GM23338 (cell line): ENCODE measurements at regions not wholly inside any gene's neighbourhood (a gene's known extent, or its start where the extent isn't known, plus 50 kb on each side); places are given as distances from the start of the nearest gene placed in this dataset.

ENCODE experiments used
- ETS1 ChIP-seq: IDR thresholded peaks from 2 replicates; pipeline ENCODE4 v1.6.1; 2016; ENCODE audit warnings: antibody characterized with exemption
- JUNB ChIP-seq: IDR thresholded peaks from one replicate; pipeline ENCODE4 v1.6.1; 2016; ENCODE audit warnings: antibody characterized with exemption; ENCODE audit not compliant: unreplicated experiment
- NANOG ChIP-seq: IDR thresholded peaks from 2 replicates; pipeline ENCODE4 v1.6.1; 2016; ENCODE audit warnings: antibody characterized with exemption, borderline replicate concordance
- POLR2AphosphoS5 ChIP-seq: IDR thresholded peaks from 2 replicates; pipeline ENCODE4 v1.6.1; 2016; ENCODE audit warnings: antibody characterized with exemption, low read depth
- REST ChIP-seq: IDR thresholded peaks from one replicate; pipeline ENCODE4 v1.6.1; 2018; ENCODE audit warnings: antibody characterized with exemption; ENCODE audit not compliant: unreplicated experiment
- STAT1 ChIP-seq: IDR thresholded peaks from one replicate; pipeline ENCODE4 v1.6.1; 2016; ENCODE audit warnings: antibody characterized with exemption; ENCODE audit not compliant: unreplicated experiment
- ZNF331 ChIP-seq: fragments of 250-450 bp; sonication (Bioruptor Pico); IDR thresholded peaks from 2 replicates; pipeline ENCODE4 v1.5.0; 2020; ENCODE audit warnings: low read depth, mild to moderate bottlenecking, moderate library complexity
- ZNF462 ChIP-seq: fragments of 250-450 bp; sonication (Bioruptor Pico); IDR thresholded peaks from 2 replicates; pipeline ENCODE4 v1.5.0; 2020; ENCODE audit warnings: mild to moderate bottlenecking, moderate library complexity

GRCh38 chr10:33064706-33065105 is 106.7 kb upstream of the ITGB1 start (continued):
- TF ChIP-seq ZNF462 (CRISPR knock-in tag) (no peak), STAT1 (no peak), ZNF331 (no peak), REST (no peak), POLR2AphosphoS5 (no peak), ETS1 (no peak), NANOG (no peak), JUNB (no peak)
